HG03432 (cell line): ENCODE measurements at regions not wholly inside any gene's neighbourhood (a gene's known extent, or its start where the extent isn't known, plus 50 kb on each side); places are given as distances from the start of the nearest gene placed in this dataset.

Experiments used
- ATAC-seq: cut with Tn5 transposase; IDR thresholded peaks from one replicate; pipeline ENCODE4 v1.9.1; 2021; ENCODE audit warnings: mild to moderate bottlenecking, moderate library complexity; ENCODE audit not compliant: unreplicated experiment

GRCh38 chr11:111148953-111149352 lies 96.6 kb upstream of the POU2AF2 start:
- ATAC-seq, result no peak

DNA sequence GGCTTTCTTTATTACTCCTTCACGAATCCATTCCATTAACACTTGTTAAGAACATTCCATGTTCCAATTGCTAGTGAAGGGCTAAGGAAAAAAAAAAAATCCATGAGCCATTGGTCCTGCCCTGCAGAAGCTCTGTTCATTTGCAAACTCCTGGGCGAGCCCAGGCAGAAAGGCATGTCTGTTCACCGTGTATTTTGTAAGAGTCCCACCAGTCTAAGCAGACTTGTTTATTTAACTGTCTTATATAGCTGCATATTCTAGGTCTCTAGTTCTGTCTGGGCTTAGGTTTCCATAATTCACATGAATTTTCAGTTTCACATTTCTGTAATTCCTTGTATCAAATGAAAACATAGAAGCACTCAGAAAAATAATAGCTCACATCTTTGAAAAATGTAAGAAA lies 97.4 kb upstream of the POU2AF2 start:
- ATAC-seq, result no peak

DNA sequence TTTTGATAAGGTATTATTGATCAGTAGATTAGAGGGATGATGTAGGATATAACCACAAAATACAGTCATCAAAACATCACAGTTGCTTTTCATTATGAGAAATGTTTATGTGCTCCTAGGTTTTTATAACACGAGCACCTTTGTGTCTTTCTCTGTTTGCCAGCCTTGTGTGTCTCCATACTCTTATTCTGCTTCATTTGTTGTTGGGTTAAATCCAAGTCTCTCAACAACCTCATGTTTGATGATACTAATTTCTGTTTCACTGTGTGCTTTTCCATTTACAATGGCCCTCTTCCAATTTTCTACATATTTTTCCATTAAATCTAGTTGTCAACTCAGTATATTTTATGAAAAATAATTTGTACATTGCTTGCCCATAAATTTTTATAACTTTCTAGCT lies 107.7 kb upstream of the POU2AF2 start:
- no peak for ATAC-seq

- ATAC-seq, result no peak
Observed at GRCh38 chr11:111135778-111136570, 109.6 kb upstream of the POU2AF2 start.

- no peak for ATAC-seq
Observed at GRCh38 chr11:111135101-111135500, 110.4 kb upstream of the POU2AF2 start.

GRCh38 chr11:111128076-111128870 lies 117.3 kb upstream of the POU2AF2 start:
- no peak for ATAC-seq

- no peak for ATAC-seq
Observed at GRCh38 chr11:111124724-111125123, 120.8 kb upstream of the POU2AF2 start.

DNA sequence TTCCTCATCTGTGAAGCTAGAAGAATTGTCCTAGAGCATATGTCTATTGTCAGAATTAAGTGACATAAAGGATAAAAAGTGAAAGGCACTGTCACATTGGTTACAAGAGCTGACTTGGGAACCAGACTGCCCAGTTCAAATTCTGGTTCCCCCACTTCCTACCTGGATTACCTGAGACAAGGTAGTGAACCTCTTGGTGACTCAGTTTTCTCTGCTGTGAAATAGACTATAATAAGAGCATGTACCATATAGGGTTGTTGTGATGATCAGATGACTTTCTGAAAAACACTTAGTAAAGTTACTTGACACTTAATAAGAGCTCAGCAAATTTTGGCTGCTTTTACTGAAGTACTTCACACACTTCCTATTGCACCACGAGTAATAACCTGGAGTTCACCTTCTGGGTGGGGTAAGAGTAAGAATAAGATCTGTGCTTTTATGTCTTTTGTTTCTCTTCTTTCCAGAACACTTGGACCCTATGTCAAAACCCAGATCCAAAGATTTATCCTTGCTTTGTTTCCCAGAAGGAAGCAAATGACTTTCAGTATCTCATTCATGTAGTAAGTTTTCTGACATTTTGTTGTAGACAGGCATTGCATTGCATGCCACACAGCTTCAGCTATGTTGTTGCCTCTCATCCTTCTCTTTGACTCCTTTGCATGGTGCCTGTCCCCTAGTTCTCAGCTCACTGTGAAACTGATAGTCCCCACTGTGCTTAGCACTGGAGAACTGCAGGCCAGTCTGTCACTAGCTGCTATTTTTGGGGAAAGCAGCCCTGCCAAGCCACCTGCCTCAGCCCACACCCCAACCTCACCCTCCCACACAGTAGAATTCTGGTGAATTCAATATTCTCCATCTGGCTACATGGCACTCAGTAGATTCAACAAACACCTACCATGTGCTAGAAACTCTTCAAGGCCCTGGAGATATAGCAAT lies 121.8 kb upstream of the POU2AF2 start:
- peak; percentile 57 for ATAC-seq

GRCh38 chr11:111120696-111121302 lies 124.7 kb upstream of the POU2AF2 start:
- ATAC-seq, result no peak

DNA sequence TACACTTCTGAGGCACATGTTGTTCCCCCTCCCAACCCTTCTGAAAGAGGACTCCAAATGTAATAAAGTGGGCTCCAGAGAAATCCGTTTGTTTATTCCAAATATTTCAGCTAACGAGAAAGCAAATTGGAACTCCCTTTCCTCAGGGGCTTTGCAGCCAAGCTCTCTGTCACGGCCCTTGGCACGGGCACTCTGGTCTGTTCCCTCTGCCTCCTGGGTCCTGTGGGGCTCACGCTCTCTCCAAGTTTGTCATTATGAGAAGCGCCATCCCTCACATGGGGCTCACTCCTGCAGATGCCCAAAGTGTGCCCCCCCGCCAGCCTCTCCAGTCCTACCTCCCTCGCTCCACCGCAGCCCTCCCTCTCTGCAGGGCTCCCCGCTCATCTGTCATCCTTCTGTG lies 125.4 kb upstream of the POU2AF2 start:
- ATAC-seq, result no peak

DNA sequence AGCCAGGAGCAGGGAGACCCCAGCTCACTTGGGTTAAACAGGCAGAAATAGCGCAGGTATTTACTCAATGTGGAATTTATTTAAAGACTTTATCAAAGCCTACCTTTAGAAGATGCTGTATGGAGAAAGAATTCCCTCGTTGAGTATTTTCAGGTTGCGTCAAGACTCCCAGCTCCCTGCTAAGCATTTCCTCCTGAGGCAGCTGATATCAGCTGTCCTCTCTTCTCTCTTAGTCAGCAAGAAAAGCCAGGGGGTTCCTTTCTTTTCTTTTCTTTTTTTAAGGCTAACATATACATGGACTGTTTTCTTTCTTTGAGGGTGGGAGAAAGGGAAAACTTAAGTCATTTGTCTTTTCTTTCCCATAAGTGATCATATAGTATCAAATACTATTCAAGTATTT lies 125.8 kb upstream of the POU2AF2 start:
- no peak for ATAC-seq

GRCh38 chr11:111115890-111116289 lies 129.6 kb upstream of the POU2AF2 start:
- ATAC-seq, result peak; percentile 82

DNA sequence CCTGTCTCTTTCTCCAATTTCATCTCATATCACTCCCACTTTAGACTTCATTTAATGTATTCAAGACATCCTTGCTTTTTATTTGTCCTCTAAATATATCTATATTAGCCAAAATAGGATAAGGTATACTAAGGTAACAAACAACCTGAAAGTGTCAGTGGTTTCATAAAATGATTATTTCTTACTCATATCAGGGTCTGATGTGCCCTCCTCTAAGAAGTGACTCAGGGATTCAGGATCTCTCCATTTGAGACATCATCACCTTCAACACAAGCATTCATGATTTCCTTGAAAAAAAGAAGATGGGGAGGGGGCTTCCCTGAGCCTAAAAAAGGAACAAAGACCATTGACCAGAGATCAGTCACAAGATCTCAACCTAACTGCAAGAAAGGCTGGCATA lies 131.4 kb upstream of the POU2AF2 start:
- no peak for ATAC-seq

GRCh38 chr11:111112614-111113013 lies 132.9 kb upstream of the POU2AF2 start:
- ATAC-seq, result peak; percentile 44

DNA sequence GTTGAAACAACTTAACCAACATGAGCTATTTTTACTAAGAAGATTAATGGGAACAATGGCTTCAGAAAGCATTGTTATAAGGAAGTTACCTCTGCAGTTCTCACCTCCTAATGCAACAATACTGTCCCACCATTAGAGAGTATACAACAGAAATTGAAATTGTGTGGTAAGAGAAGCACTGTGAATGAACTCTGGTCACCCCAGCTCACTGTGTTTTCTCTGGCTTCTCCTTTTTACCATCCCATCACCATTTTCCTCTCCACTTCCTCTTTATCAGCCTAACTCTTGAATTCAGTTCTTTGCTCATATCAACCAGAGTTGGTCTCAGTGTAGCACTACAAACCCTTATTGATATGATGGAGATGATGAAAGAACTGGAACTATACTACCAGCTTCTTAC lies 138.0 kb upstream of the POU2AF2 start:
- ATAC-seq, result no peak

DNA sequence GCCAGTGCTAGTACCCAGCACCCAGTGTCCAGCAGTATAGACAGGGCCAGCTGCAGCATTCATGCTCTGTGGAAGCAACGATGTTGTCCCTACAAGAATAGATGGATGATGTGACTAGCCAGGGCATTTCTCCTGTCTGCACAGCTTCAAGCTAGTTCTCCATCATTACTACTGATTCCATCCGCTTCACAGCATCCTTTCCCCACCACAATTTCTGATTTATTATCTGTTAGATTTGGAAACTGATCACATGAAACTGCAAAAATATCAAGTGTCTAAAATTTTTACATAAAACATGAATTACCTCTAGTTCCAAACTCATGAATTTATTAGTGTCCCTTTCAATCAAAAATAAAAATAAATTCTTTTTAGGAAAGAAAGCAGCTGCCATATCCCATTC lies 138.9 kb upstream of the POU2AF2 start:
- ATAC-seq, result no peak

DNA sequence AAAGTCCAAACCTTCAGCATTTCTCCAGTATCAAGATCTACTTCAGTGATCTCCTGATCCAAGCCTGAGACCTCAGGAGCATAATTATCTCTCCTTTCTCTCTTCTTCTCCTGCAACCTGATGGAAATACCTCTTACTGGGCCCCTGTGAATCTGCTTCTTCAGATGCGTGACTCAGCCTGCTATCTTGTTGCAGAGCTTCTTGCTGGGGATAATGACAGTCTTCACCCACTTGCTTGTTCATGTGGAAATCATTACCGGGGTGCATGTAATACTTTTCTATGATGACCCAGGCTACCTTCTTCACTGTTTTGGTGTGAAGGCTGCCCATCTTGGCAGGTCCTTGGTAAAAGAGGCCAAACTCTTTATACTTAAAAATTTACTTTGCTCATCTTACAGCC lies 140.0 kb upstream of the POU2AF2 start:
- ATAC-seq, result no peak

DNA sequence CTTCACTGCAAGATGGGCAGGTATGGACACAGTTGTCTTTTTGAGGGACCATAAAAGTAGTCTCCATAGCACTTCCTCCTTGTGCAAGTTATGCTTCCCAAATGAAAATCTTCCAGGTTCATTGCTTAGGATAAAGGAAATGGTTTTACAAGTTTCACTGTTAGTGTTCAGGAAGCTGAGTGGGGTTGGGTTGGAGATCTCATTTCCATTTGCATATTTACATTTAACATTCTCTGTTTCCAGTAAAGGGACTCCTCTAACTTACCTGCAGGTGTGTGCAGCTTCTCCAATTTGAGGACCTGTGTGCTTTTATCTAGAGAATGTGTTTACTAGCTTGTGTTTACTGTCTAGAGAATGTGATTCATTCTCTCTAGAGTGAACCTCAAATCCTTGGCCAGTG lies 141.3 kb upstream of the POU2AF2 start:
- no peak for ATAC-seq

GRCh38 chr11:111101881-111102280 lies 143.6 kb upstream of the POU2AF2 start:
- no peak for ATAC-seq

- no peak for ATAC-seq
Observed at GRCh38 chr11:111099028-111099713, 146.4 kb upstream of the POU2AF2 start.
